SH-SY5Y (cell line): ENCODE measurements at regions not wholly inside any gene's neighbourhood (a gene's known extent, or its start where the extent isn't known, plus 50 kb on each side); places are given as distances from the start of the nearest gene placed in this dataset.
A peak's percentile ranks its signal among the peaks of the same experiment; 100 is the strongest.

Source experiments
- GATA2 ChIP-seq: IDR thresholded peaks from 2 replicates; pipeline ENCODE4 v1.6.1; 2011; ENCODE audit warnings: mild to moderate bottlenecking, low read depth, low read length
- GATA3 ChIP-seq: IDR thresholded peaks from 2 replicates; pipeline ENCODE4 v1.6.1; 2011; ENCODE audit warnings: low read depth, mild to moderate bottlenecking, low read length, moderate library complexity

- TF ChIP-seq GATA2 (no peak), GATA3 (no peak)
Measured at GRCh38 chr6:43969158-43969981, 157.9 kb downstream of the MRPL14 start.

GRCh38 chr6:43968110-43968965, 158.9 kb downstream of the MRPL14 start:
- no peak for TF ChIP-seq GATA3
- peak; percentile 39; the same call in 1 of the 2 replicates for TF ChIP-seq GATA2

- TF ChIP-seq GATA2 (no peak), GATA3 (no peak)
Measured at GRCh38 chr6:43967719-43968091, 159.5 kb downstream of the MRPL14 start.

GRCh38 chr6:43966853-43967718, 160.2 kb downstream of the MRPL14 start:
- TF ChIP-seq GATA3 (no peak), GATA2 (no peak)

GRCh38 chr6:43966374-43966658, 160.9 kb downstream of the MRPL14 start:
- no peak for TF ChIP-seq GATA3
- no peak for TF ChIP-seq GATA2

- TF ChIP-seq GATA3 = no peak
- no peak for TF ChIP-seq GATA2
Measured at GRCh38 chr6:43965628-43966373, 161.5 kb downstream of the MRPL14 start.

GRCh38 chr6:43964659-43965570, 162.3 kb downstream of the MRPL14 start:
- TF ChIP-seq GATA3 (no peak), GATA2 (no peak)

GRCh38 chr6:43963877-43964658, 163.2 kb downstream of the MRPL14 start:
- TF ChIP-seq GATA3 (no peak), GATA2 (no peak)

- TF ChIP-seq GATA3 (no peak), GATA2 (no peak)
Measured at GRCh38 chr6:43963203-43963602, 164.0 kb downstream of the MRPL14 start.

- TF ChIP-seq GATA3 = no peak
- TF ChIP-seq GATA2 = no peak
Measured at GRCh38 chr6:43962458-43962857, 164.8 kb downstream of the MRPL14 start.

GRCh38 chr6:43957273-43957672, 170.0 kb downstream of the MRPL14 start:
- no peak for TF ChIP-seq GATA3
- TF ChIP-seq GATA2 = no peak

- no peak for TF ChIP-seq GATA3
- TF ChIP-seq GATA2 = no peak
Measured at GRCh38 chr6:43956478-43956877, 170.8 kb downstream of the MRPL14 start.
